Keratinocyte (primary cell): ENCODE measurements at regions not wholly inside any gene's neighbourhood (a gene's known extent, or its start where the extent isn't known, plus 50 kb on each side); places are given as distances from the start of the nearest gene placed in this dataset.

Source experiments
- DNase-seq: peaks from one replicate; pipeline ENCODE4 v3.0.0-alpha.2; 2011; ENCODE audit warnings: low read depth, missing footprints, low spot score
- FAIRE-seq: peaks from 2 replicates; lab custom pipeline; 2011; peaks lifted over from hg19 to GRCh38; lab: Jason Lieb, UNC
- H2AFZ ChIP-seq: 2 replicates; pipeline ENCODE4 v1.6.0; 2012; ENCODE audit warnings: low read length, control low read depth, inconsistent platforms; ENCODE audit not compliant: control insufficient read depth
- H3K27ac ChIP-seq: 2 replicates; pipeline ENCODE4 v1.5.1; 2011; ENCODE audit warnings: low read length; ENCODE audit not compliant: control insufficient read depth, insufficient read depth
- H3K27me3 ChIP-seq: 3 replicates; pipeline ENCODE4 v1.6.0; 2011; ENCODE audit warnings: low read length; ENCODE audit not compliant: control insufficient read depth, insufficient read depth; ENCODE audit errors: extremely low read depth
- H3K36me3 ChIP-seq, 2 experiments: 2 replicates in 1 of 2; 3 replicates in 1 of 2; pipeline ENCODE4 v1.5.1; 2011; ENCODE audit warnings: low read length in 2 of 2, mild to moderate bottlenecking in 1 of 2; ENCODE audit not compliant: control insufficient read depth in 2 of 2, insufficient read depth in 2 of 2; ENCODE audit errors: extremely low read depth in 1 of 2
- H3K4me1 ChIP-seq: 3 replicates; pipeline ENCODE4 v1.5.1; 2011; ENCODE audit warnings: low read length; ENCODE audit not compliant: control insufficient read depth, insufficient read depth; ENCODE audit errors: extremely low read depth
- H3K4me2 ChIP-seq: 3 replicates; pipeline ENCODE4 v1.6.0; 2011; ENCODE audit warnings: low read depth, low read length; ENCODE audit not compliant: control insufficient read depth, insufficient read depth; ENCODE audit errors: extremely low read depth
- H3K4me3 ChIP-seq, 3 experiments: fragments of 200-600 bp in 1 of 3; sonication (generic) in 1 of 3; 2 replicates in 2 of 3; 3 replicates in 1 of 3; pipeline ENCODE4 v1.5.1; 2011 to 2016; ENCODE audit warnings: low read length in 3 of 3, mild to moderate bottlenecking in 3 of 3, control low read depth in 2 of 3, inconsistent platforms in 1 of 3, low read depth in 1 of 3, mixed read lengths in 1 of 3, mixed run types in 1 of 3, moderate library complexity in 1 of 3; ENCODE audit not compliant: control insufficient read depth in 2 of 3, insufficient read depth in 2 of 3; ENCODE audit errors: extremely low read depth in 1 of 3
- H3K79me2 ChIP-seq: 2 replicates; pipeline ENCODE4 v1.6.0; 2012; ENCODE audit warnings: low read length; ENCODE audit not compliant: control insufficient read depth, insufficient read depth
- H3K9ac ChIP-seq: 3 replicates; pipeline ENCODE4 v1.6.0; 2011; ENCODE audit warnings: low read length; ENCODE audit not compliant: control insufficient read depth, insufficient read depth; ENCODE audit errors: extremely low read depth
- H3K9me1 ChIP-seq: 3 replicates; pipeline ENCODE4 v1.6.0; 2011; ENCODE audit warnings: low read length; ENCODE audit not compliant: control insufficient read depth, insufficient read depth; ENCODE audit errors: extremely low read depth
- H3K9me3 ChIP-seq: 2 replicates; pipeline ENCODE4 v1.5.1; 2012; ENCODE audit warnings: low read depth, low read length; ENCODE audit not compliant: control insufficient read depth
- H4K20me1 ChIP-seq: 3 replicates; pipeline ENCODE4 v1.6.0; 2011; ENCODE audit warnings: low read length; ENCODE audit not compliant: control insufficient read depth, insufficient read depth; ENCODE audit errors: extremely low read depth
- EZH2 ChIP-seq: IDR thresholded peaks from one replicate; pipeline ENCODE4 v1.6.1; 2012; ENCODE audit warnings: inconsistent platforms, mild to moderate bottlenecking, low read length, moderate library complexity
- dilution Hi-C: fragments of 300-500 bp; cut with MboI; formaldehyde crosslinking; loops from one replicate; pipeline ENCODE4 v1.7.0; 2020; ENCODE audit warnings: low sequenced_read_pairs; ENCODE audit not compliant: extremely low pct_ligation_motif_present
- TF ChIP-seq, protein P1 (sequence below), 3 experiments: IDR thresholded peaks in 1 of 3; conservative IDR thresholded peaks in 1 of 3; optimal IDR thresholded peaks in 1 of 3; 2 replicates in 2 of 3; 3 replicates in 1 of 3; pipeline versions ENCODE3 to v1.5.1; 2011; ENCODE audit warnings: low read length in 3 of 3, mild to moderate bottlenecking in 3 of 3, moderate library complexity in 2 of 3, control low read depth in 1 of 3, inconsistent platforms in 1 of 3; ENCODE audit not compliant: insufficient read depth in 2 of 3; ENCODE audit errors: extremely low read depth in 1 of 3

DNA sequence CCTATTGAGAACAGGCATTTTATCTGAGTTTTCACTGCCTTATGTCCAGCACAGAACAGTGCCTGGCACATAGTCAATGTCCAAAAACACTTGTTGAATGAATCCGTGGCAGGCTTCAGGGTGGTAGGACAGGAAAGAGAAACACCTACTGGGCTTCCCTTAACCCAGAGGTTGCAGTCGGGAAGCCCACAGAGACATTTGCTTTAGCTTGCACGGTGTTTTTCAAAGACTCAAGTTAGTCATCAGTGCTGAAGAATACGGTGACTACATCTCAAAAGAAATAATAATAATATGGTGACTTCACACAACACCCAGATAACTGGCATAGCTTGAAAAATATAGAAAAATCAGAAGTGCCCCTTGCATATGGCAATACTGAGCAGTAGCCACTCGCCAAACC lies 160.4 kb downstream of the CD83 start:
- Histone ChIP-seq H3K9ac (no peak overlapping the region), H3K27ac (no peak overlapping the region), H3K9me3 (peaks cover 6% of the 10 kb centered on the region), H4K20me1 (no peaks in the 10 kb centered on the region), H2AFZ (no peak overlapping the region), H3K4me2 (no peak overlapping the region), H3K27me3 (no peaks in the 10 kb centered on the region), H3K4me3 (no peak overlapping the region), H3K9me1 (no peaks in the 10 kb centered on the region), H3K36me3 (no peaks in the 10 kb centered on the region), H3K4me1 (peaks cover 39% of the 10 kb centered on the region), H3K79me2 (no peaks in the 10 kb centered on the region)
- DNase-seq (no peak), FAIRE-seq (no peak)
- TF ChIP-seq, protein P1, sequence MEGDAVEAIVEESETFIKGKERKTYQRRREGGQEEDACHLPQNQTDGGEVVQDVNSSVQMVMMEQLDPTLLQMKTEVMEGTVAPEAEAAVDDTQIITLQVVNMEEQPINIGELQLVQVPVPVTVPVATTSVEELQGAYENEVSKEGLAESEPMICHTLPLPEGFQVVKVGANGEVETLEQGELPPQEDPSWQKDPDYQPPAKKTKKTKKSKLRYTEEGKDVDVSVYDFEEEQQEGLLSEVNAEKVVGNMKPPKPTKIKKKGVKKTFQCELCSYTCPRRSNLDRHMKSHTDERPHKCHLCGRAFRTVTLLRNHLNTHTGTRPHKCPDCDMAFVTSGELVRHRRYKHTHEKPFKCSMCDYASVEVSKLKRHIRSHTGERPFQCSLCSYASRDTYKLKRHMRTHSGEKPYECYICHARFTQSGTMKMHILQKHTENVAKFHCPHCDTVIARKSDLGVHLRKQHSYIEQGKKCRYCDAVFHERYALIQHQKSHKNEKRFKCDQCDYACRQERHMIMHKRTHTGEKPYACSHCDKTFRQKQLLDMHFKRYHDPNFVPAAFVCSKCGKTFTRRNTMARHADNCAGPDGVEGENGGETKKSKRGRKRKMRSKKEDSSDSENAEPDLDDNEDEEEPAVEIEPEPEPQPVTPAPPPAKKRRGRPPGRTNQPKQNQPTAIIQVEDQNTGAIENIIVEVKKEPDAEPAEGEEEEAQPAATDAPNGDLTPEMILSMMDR (optimal IDR thresholded peaks at IDR 0.05 in 1 of 3, IDR thresholded peaks at IDR 0.05 in 1 of 3, conservative IDR thresholded peaks at IDR 0.05 in 1 of 3; ENCODE audit: extremely low read depth in 1 of 3, insufficient read depth in 2 of 3, low read length in 3 of 3) = no peak
- no peak for TF ChIP-seq EZH2
- dilution Hi-C loops = no loop called here

DNA sequence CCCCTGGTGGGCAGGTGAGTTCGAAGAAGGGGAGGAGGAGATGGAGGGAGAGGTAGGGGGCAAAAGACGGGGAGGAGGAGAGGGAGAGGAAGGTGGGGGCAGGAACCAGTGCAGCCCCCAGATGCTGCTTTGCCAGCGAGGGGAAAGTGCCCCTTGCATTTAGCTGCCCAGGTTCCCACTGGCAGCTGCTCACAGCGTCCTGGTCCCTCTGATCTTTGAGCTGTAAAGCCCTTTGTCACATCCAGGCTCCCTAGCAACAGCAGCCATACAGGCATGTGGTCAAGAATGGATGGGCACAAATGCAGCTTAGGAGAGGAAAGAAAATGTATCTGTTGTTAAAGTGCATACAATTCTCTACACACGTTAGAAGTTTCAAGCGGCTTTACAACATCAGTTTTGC lies 160.9 kb downstream of the CD83 start:
- FAIRE-seq (no peak), DNase-seq (no peak)
- dilution Hi-C loops = no loop called here
- Histone ChIP-seq H4K20me1 (no peaks in the 10 kb centered on the region), H3K9me3 (peaks cover 1% of the 10 kb centered on the region), H2AFZ (no peak overlapping the region), H3K9ac (no peak overlapping the region), H3K27me3 (no peaks in the 10 kb centered on the region), H3K4me1 (peaks cover 39% of the 10 kb centered on the region), H3K4me3 (no peak overlapping the region), H3K9me1 (no peaks in the 10 kb centered on the region), H3K79me2 (no peaks in the 10 kb centered on the region), H3K36me3 (no peaks in the 10 kb centered on the region), H3K27ac (no peak overlapping the region), H3K4me2 (no peak overlapping the region)
- TF ChIP-seq, protein P1 (optimal IDR thresholded peaks at IDR 0.05 in 1 of 3, IDR thresholded peaks at IDR 0.05 in 1 of 3, conservative IDR thresholded peaks at IDR 0.05 in 1 of 3; ENCODE audit: extremely low read depth in 1 of 3, insufficient read depth in 2 of 3, low read length in 3 of 3) = no peak
- TF ChIP-seq EZH2 = no peak
